Fibroblast of lung (primary cell): ENCODE measurements at regions not wholly inside any gene's neighbourhood (a gene's known extent, or its start where the extent isn't known, plus 50 kb on each side); places are given as distances from the start of the nearest gene placed in this dataset.

Source experiments
- DNase-seq, 2 donors: peaks; one replicate each; pipeline versions ENCODE4 v3.0.0 to v3.0.0-alpha.2; 2010; ENCODE audit warnings: low read depth in 2 of 2
- H2AFZ ChIP-seq: 2 replicates; pipeline ENCODE4 v1.5.1; 2012; ENCODE audit warnings: low read length, control low read depth, inconsistent platforms
- H3K27ac ChIP-seq: 2 replicates; pipeline ENCODE4 v1.5.1; 2011; ENCODE audit warnings: low read length, control low read depth; ENCODE audit not compliant: insufficient read depth
- H3K27me3 ChIP-seq: 2 replicates; pipeline ENCODE4 v1.5.1; 2011; ENCODE audit warnings: mild to moderate bottlenecking, low read length; ENCODE audit not compliant: control insufficient read depth, insufficient read depth
- H3K36me3 ChIP-seq: 2 replicates; pipeline ENCODE4 v1.5.1; 2011; ENCODE audit warnings: low read length; ENCODE audit not compliant: control insufficient read depth, insufficient read depth
- H3K4me1 ChIP-seq: 2 replicates; pipeline ENCODE4 v1.5.1; 2011; ENCODE audit warnings: low read length; ENCODE audit not compliant: control insufficient read depth, insufficient read depth; ENCODE audit errors: extremely low read depth
- H3K4me2 ChIP-seq: 2 replicates; pipeline ENCODE4 v1.5.1; 2011; ENCODE audit warnings: low read length, control low read depth; ENCODE audit not compliant: insufficient read depth; ENCODE audit errors: extremely low read depth
- H3K4me3 ChIP-seq, 4 experiments: fragments of 200-600 bp in 1 of 4; sonication (generic) in 1 of 4; replicated peaks in 1 of 4; 2 replicates each; pipeline ENCODE4 v1.5.1; 2011 to 2016; ENCODE audit warnings: low read length in 4 of 4, low read depth in 3 of 4, mild to moderate bottlenecking in 3 of 4, control low read depth in 2 of 4, inconsistent platforms in 1 of 4, mixed read lengths in 1 of 4; ENCODE audit not compliant: insufficient read depth in 1 of 4; ENCODE audit errors: control extremely low read depth in 1 of 4
- H3K79me2 ChIP-seq: 2 replicates; pipeline ENCODE4 v1.5.1; 2012; ENCODE audit warnings: mild to moderate bottlenecking, low read length, inconsistent platforms; ENCODE audit not compliant: control insufficient read depth, insufficient read depth
- H3K9ac ChIP-seq: 2 replicates; pipeline ENCODE4 v1.5.1; 2011; ENCODE audit warnings: mild to moderate bottlenecking, low read length, control low read depth; ENCODE audit not compliant: insufficient read depth
- H3K9me3 ChIP-seq: 2 replicates; pipeline ENCODE4 v1.5.1; 2012; ENCODE audit warnings: low read depth, low read length; ENCODE audit not compliant: control insufficient read depth, insufficient read depth
- H4K20me1 ChIP-seq: 2 replicates; pipeline ENCODE4 v1.5.1; 2011; ENCODE audit warnings: low read length; ENCODE audit not compliant: control insufficient read depth, insufficient read depth; ENCODE audit errors: extremely low read depth
- EZH2 ChIP-seq: IDR thresholded peaks from 2 replicates; pipeline ENCODE4 v1.5.1; 2012; ENCODE audit warnings: low read length, control low read depth, mild to moderate bottlenecking; ENCODE audit errors: missing control alignments
- TF ChIP-seq, protein P1 (sequence below), 2 donors: IDR thresholded peaks in 1 of 2; conservative IDR thresholded peaks in 1 of 2; 1 replicate in 1 of 2; 2 replicates in 1 of 2; pipeline ENCODE4 v1.5.1; 2011 to 2012; ENCODE audit warnings: low read length in 2 of 2, control low read depth in 1 of 2, inconsistent platforms in 1 of 2, low read depth in 1 of 2, mild to moderate bottlenecking in 1 of 2

- Histone ChIP-seq H3K27ac (no peak overlapping the region), H3K4me1 (no peaks in the 10 kb centered on the region), H3K79me2 (no peaks in the 10 kb centered on the region), H2AFZ (no peak overlapping the region), H3K27me3 (no peaks in the 10 kb centered on the region), H3K4me2 (no peak overlapping the region), H3K9ac (no peak overlapping the region), H4K20me1 (no peaks in the 10 kb centered on the region), H3K4me3 (no peak overlapping the region), H3K36me3 (no peaks in the 10 kb centered on the region), H3K9me3 (no peaks in the 10 kb centered on the region)
- TF ChIP-seq EZH2, result no peak
- TF ChIP-seq, protein P1, sequence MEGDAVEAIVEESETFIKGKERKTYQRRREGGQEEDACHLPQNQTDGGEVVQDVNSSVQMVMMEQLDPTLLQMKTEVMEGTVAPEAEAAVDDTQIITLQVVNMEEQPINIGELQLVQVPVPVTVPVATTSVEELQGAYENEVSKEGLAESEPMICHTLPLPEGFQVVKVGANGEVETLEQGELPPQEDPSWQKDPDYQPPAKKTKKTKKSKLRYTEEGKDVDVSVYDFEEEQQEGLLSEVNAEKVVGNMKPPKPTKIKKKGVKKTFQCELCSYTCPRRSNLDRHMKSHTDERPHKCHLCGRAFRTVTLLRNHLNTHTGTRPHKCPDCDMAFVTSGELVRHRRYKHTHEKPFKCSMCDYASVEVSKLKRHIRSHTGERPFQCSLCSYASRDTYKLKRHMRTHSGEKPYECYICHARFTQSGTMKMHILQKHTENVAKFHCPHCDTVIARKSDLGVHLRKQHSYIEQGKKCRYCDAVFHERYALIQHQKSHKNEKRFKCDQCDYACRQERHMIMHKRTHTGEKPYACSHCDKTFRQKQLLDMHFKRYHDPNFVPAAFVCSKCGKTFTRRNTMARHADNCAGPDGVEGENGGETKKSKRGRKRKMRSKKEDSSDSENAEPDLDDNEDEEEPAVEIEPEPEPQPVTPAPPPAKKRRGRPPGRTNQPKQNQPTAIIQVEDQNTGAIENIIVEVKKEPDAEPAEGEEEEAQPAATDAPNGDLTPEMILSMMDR (conservative IDR thresholded peaks at IDR 0.05 in 1 of 2, IDR thresholded peaks at IDR 0.05 in 1 of 2; ENCODE audit: low read depth in 1 of 2, low read length in 2 of 2), result no peak
- no peak for DNase-seq
Measured at GRCh38 chr5:156126716-156127115, 200.2 kb upstream of the SGCD start.

DNA sequence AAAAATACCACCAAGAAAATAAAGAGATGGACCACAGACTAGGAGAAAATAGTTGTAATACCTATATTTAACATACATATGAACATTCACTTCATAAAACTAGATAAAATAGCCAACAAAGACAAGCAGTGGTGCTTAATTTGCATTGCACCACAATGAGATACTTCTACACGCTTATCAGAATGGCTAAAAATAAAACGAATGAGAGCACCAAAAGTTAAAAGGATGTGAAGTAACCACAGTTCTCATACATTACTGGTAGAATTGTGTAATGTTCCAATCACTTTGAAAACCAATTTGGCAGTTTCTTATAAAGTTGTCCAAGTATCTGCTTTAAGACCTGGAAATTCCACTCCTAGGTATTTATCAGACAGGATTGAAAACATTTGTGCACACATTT, 198.9 kb upstream of the SGCD start:
- no peaks in the 10 kb centered on the region for H3K79me2 ChIP-seq
- no peak overlapping the region for H3K27ac ChIP-seq
- H2AFZ ChIP-seq, result no peak overlapping the region
- H3K9me3 ChIP-seq, result no peaks in the 10 kb centered on the region
- TF ChIP-seq, protein P1 (conservative IDR thresholded peaks at IDR 0.05 in 1 of 2, IDR thresholded peaks at IDR 0.05 in 1 of 2; ENCODE audit: low read depth in 1 of 2, low read length in 2 of 2), result no peak
- no peak for TF ChIP-seq EZH2
- H3K9ac ChIP-seq, result no peak overlapping the region
- H4K20me1 ChIP-seq, result no peaks in the 10 kb centered on the region
- no peaks in the 10 kb centered on the region for H3K27me3 ChIP-seq
- DNase-seq, result peak in 1 of 2 donors; percentile 64
- no peaks in the 10 kb centered on the region for H3K36me3 ChIP-seq
- H3K4me2 ChIP-seq, result no peak overlapping the region
- no peaks in the 10 kb centered on the region for H3K4me1 ChIP-seq
- no peak overlapping the region for H3K4me3 ChIP-seq

DNA sequence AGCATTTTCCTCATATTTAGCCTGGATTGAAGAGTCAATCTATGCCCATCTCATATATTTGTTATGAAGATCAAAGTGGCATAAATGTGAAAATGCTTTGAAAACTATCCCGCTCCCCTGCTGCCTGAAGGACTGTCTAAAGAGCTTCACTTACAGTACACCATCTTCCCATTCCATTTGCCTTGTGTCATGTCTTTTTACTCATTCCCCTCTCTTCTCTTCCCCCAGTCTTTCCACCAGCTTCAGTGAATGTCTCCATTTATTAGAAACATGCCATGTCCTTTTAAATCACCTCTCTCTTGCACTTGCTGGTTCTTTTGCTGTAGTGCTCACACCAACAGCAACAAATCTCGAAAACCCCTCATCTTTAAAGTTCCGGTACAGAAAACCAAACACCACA, 192.7 kb upstream of the SGCD start:
- Histone ChIP-seq H3K79me2 (no peaks in the 10 kb centered on the region), H3K36me3 (no peaks in the 10 kb centered on the region), H4K20me1 (no peaks in the 10 kb centered on the region), H3K9ac (no peak overlapping the region), H3K4me1 (no peaks in the 10 kb centered on the region), H3K9me3 (no peaks in the 10 kb centered on the region), H3K4me2 (no peak overlapping the region), H3K27me3 (no peaks in the 10 kb centered on the region), H3K4me3 (no peak overlapping the region), H2AFZ (no peak overlapping the region), H3K27ac (no peak overlapping the region)
- peak in 1 of 2 donors; percentile 12 for DNase-seq
- TF ChIP-seq, protein P1 (conservative IDR thresholded peaks at IDR 0.05 in 1 of 2, IDR thresholded peaks at IDR 0.05 in 1 of 2; ENCODE audit: low read depth in 1 of 2, low read length in 2 of 2), result no peak
- TF ChIP-seq EZH2, result no peak
